ENCODE measurements at regions not wholly inside any gene's neighbourhood (a gene's known extent, or its start where the extent isn't known, plus 50 kb on each side); places are given as distances from the start of the nearest gene placed in this dataset.

GRCh38 chr7:25964483-25964991, 187.5 kb upstream of the NFE2L3 start:
- H3K9me3 ChIP-seq (ENCODE audit: control insufficient read depth, insufficient read depth, low read depth, low read length) = no peaks in the 10 kb centered on the region
- H3K9ac ChIP-seq (ENCODE audit: insufficient read depth, low read length) = no peak overlapping the region
- no peak overlapping the region for H2AFZ ChIP-seq (ENCODE audit: low read length)
- no peak overlapping the region for H3K27ac ChIP-seq (ENCODE audit: insufficient read depth, low read length)
- no peak overlapping the region for H3K4me2 ChIP-seq (ENCODE audit: extremely low read depth, insufficient read depth, low read length)
- H3K4me1 ChIP-seq (ENCODE audit: control insufficient read depth, extremely low read depth, insufficient read depth, low read length) = no peaks in the 10 kb centered on the region
- TF ChIP-seq, protein P1, sequence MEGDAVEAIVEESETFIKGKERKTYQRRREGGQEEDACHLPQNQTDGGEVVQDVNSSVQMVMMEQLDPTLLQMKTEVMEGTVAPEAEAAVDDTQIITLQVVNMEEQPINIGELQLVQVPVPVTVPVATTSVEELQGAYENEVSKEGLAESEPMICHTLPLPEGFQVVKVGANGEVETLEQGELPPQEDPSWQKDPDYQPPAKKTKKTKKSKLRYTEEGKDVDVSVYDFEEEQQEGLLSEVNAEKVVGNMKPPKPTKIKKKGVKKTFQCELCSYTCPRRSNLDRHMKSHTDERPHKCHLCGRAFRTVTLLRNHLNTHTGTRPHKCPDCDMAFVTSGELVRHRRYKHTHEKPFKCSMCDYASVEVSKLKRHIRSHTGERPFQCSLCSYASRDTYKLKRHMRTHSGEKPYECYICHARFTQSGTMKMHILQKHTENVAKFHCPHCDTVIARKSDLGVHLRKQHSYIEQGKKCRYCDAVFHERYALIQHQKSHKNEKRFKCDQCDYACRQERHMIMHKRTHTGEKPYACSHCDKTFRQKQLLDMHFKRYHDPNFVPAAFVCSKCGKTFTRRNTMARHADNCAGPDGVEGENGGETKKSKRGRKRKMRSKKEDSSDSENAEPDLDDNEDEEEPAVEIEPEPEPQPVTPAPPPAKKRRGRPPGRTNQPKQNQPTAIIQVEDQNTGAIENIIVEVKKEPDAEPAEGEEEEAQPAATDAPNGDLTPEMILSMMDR (conservative IDR thresholded peaks at IDR 0.05 in 1 of 2, IDR thresholded peaks at IDR 0.05 in 1 of 2; ENCODE audit: low read depth in 1 of 2, low read length in 2 of 2) = no peak
- TF ChIP-seq EZH2 (IDR thresholded peaks at IDR 0.05; ENCODE audit: low read length, missing control alignments) = no peak
- H3K27me3 ChIP-seq (ENCODE audit: control insufficient read depth, insufficient read depth, low read length) = no peaks in the 10 kb centered on the region
- no peak overlapping the region for H3K4me3 ChIP-seq (replicated peaks in 1 of 4; ENCODE audit: control extremely low read depth in 1 of 4, insufficient read depth in 1 of 4, low read depth in 3 of 4, low read length in 4 of 4)
- DNase-seq (ENCODE audit: low read depth in 2 of 2) = no peak
- H3K79me2 ChIP-seq (ENCODE audit: control insufficient read depth, insufficient read depth, low read length) = no peaks in the 10 kb centered on the region
- no peaks in the 10 kb centered on the region for H3K36me3 ChIP-seq (ENCODE audit: control insufficient read depth, insufficient read depth, low read length)
- no peaks in the 10 kb centered on the region for H4K20me1 ChIP-seq (ENCODE audit: control insufficient read depth, extremely low read depth, insufficient read depth, low read length)

DNA sequence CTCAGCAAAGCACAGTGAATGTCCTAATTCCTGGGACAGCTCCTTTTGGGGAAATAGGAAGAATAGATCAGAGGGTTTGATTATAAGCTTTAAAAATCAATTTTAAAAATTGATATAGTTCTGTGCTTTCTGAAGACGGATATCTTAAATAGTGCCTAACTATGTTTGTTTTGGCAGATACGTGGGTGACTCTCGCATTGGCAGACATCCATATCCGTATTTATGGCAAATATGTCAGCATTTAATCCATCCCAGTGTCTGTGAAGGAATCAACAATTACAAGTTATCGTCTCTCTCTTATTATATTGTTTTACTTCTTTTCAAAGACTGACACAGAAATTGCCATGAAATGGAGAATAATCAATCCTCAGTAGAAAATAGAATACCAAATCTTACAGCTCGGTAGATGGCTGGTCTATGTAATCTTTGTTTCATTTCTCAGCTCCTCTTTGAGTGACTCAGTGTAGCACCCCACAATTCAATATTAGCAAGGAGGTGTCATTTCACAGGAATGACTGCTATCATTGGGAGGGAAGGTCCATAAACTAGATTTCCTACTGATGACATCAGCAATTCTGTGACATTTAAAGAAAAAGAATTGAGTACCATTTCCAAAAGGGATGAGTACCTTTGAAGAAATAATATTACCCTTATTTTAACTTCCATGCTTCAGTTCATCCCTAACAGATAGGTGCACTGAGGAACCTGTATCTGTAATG, 186.4 kb upstream of the NFE2L3 start:
- Histone ChIP-seq H3K27ac (ENCODE audit: insufficient read depth, low read length) (no peak overlapping the region), H3K79me2 (ENCODE audit: control insufficient read depth, insufficient read depth, low read length) (no peaks in the 10 kb centered on the region), H3K4me2 (ENCODE audit: extremely low read depth, insufficient read depth, low read length) (no peak overlapping the region), H3K36me3 (ENCODE audit: control insufficient read depth, insufficient read depth, low read length) (no peaks in the 10 kb centered on the region), H3K27me3 (ENCODE audit: control insufficient read depth, insufficient read depth, low read length) (no peaks in the 10 kb centered on the region), H3K4me3 (replicated peaks in 1 of 4; ENCODE audit: control extremely low read depth in 1 of 4, insufficient read depth in 1 of 4, low read depth in 3 of 4, low read length in 4 of 4) (no peak overlapping the region), H2AFZ (ENCODE audit: low read length) (no peak overlapping the region), H3K9me3 (ENCODE audit: control insufficient read depth, insufficient read depth, low read depth, low read length) (no peaks in the 10 kb centered on the region), H4K20me1 (ENCODE audit: control insufficient read depth, extremely low read depth, insufficient read depth, low read length) (no peaks in the 10 kb centered on the region), H3K4me1 (ENCODE audit: control insufficient read depth, extremely low read depth, insufficient read depth, low read length) (no peaks in the 10 kb centered on the region), H3K9ac (ENCODE audit: insufficient read depth, low read length) (no peak overlapping the region)
- TF ChIP-seq EZH2 (IDR thresholded peaks at IDR 0.05; ENCODE audit: low read length, missing control alignments) = no peak
- TF ChIP-seq, protein P1 (conservative IDR thresholded peaks at IDR 0.05 in 1 of 2, IDR thresholded peaks at IDR 0.05 in 1 of 2; ENCODE audit: low read depth in 1 of 2, low read length in 2 of 2) = no peak
- DNase-seq (ENCODE audit: low read depth in 2 of 2) = peak in 1 of 2 donors; percentile 14

- H3K79me2 ChIP-seq (ENCODE audit: control insufficient read depth, insufficient read depth, low read length) = no peaks in the 10 kb centered on the region
- no peaks in the 10 kb centered on the region for H3K9me3 ChIP-seq (ENCODE audit: control insufficient read depth, insufficient read depth, low read depth, low read length)
- H3K36me3 ChIP-seq (ENCODE audit: control insufficient read depth, insufficient read depth, low read length) = no peaks in the 10 kb centered on the region
- DNase-seq (ENCODE audit: low read depth in 2 of 2) = no peak
- no peak overlapping the region for H3K9ac ChIP-seq (ENCODE audit: insufficient read depth, low read length)
- no peaks in the 10 kb centered on the region for H3K27me3 ChIP-seq (ENCODE audit: control insufficient read depth, insufficient read depth, low read length)
- H3K27ac ChIP-seq (ENCODE audit: insufficient read depth, low read length) = no peak overlapping the region
- no peak overlapping the region for H3K4me3 ChIP-seq (replicated peaks in 1 of 4; ENCODE audit: control extremely low read depth in 1 of 4, insufficient read depth in 1 of 4, low read depth in 3 of 4, low read length in 4 of 4)
- TF ChIP-seq, protein P1 (conservative IDR thresholded peaks at IDR 0.05 in 1 of 2, IDR thresholded peaks at IDR 0.05 in 1 of 2; ENCODE audit: low read depth in 1 of 2, low read length in 2 of 2) = no peak
- TF ChIP-seq EZH2 (IDR thresholded peaks at IDR 0.05; ENCODE audit: low read length, missing control alignments) = no peak
- no peak overlapping the region for H3K4me2 ChIP-seq (ENCODE audit: extremely low read depth, insufficient read depth, low read length)
- no peak overlapping the region for H2AFZ ChIP-seq (ENCODE audit: low read length)
- H4K20me1 ChIP-seq (ENCODE audit: control insufficient read depth, extremely low read depth, insufficient read depth, low read length) = no peaks in the 10 kb centered on the region
- H3K4me1 ChIP-seq (ENCODE audit: control insufficient read depth, extremely low read depth, insufficient read depth, low read length) = no peaks in the 10 kb centered on the region
These were observed 185.5 kb upstream of the NFE2L3 start for GRCh38 chr7:25966469-25966868.
